Ovary (tissue), 3 donors: ENCODE measurements at regions not wholly inside any gene's neighbourhood (a gene's known extent, or its start where the extent isn't known, plus 50 kb on each side); places are given as distances from the start of the nearest gene placed in this dataset.

ENCODE experiments used
- POLR2A ChIP-seq: fragments of 450-650 bp; IDR thresholded peaks from one replicate; pipeline ENCODE4 v1.6.1; 2017; ENCODE audit warnings: antibody characterized with exemption, mild to moderate bottlenecking, moderate library complexity
- TF ChIP-seq, protein P1 (sequence below), 3 donors: fragments of 450-650 bp in 2 of 3; fragments of 200-600 bp in 1 of 3; IDR thresholded peaks; one replicate each; pipeline versions ENCODE4 v1.5.1 to v1.8.0; 2016 to 2022; ENCODE audit warnings: antibody characterized with exemption in 3 of 3, mild to moderate bottlenecking in 1 of 3
- donor health status: DM: no; HTN: no; CAD: no.

DNA sequence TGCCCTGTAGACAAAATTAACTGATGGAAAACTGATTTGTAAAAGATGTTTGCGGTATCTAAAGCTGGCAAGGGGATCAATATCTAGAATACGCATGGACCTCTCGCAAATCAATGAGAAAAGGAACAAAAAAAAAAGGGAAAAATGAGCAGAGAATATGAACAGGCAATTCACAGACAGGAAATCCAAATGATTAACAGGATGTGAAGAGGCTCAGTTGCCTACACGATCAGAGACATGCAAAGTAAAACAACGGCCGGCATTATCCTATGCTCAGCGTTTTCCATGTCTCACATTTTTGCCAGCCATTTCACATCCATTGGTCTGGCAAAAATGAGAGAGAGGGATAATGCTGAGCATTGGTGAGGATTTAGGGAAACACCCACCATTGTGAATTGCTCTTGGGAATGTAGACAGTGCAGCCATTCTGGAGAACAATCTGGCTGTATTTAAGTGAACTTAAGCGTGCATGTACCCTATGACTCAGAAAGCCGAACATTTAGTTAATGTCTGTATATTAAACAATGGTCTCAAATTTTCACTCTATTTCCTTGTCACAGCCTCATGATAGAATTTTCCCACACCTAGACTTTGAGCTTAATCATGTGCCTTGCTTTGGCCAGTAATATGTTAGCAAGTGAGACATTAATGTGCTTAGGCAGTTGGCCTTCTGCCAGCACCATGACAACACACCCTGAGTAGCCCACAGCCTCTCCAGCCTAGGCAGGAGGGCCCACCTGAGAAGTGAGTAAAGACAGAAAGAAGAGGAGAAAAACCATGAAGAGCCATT lies 61.0 kb upstream of the NBPF3 start:
- TF ChIP-seq, protein P1, sequence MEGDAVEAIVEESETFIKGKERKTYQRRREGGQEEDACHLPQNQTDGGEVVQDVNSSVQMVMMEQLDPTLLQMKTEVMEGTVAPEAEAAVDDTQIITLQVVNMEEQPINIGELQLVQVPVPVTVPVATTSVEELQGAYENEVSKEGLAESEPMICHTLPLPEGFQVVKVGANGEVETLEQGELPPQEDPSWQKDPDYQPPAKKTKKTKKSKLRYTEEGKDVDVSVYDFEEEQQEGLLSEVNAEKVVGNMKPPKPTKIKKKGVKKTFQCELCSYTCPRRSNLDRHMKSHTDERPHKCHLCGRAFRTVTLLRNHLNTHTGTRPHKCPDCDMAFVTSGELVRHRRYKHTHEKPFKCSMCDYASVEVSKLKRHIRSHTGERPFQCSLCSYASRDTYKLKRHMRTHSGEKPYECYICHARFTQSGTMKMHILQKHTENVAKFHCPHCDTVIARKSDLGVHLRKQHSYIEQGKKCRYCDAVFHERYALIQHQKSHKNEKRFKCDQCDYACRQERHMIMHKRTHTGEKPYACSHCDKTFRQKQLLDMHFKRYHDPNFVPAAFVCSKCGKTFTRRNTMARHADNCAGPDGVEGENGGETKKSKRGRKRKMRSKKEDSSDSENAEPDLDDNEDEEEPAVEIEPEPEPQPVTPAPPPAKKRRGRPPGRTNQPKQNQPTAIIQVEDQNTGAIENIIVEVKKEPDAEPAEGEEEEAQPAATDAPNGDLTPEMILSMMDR (IDR thresholded peaks at IDR 0.05) = no peak
- TF ChIP-seq POLR2A = no peak
